H1 (cell line): ENCODE measurements at regions not wholly inside any gene's neighbourhood (a gene's known extent, or its start where the extent isn't known, plus 50 kb on each side); places are given as distances from the start of the nearest gene placed in this dataset.
"Not testable (repeated sequence)": the region's sequence is repeated elsewhere in the genome, so short reads cannot be mapped to it uniquely, and the experiment has no call there.

ENCODE experiments used
- CTCF ChIA-PET: fragments of 300-600 bp; sonication (Branson Sonifier 250); formaldehyde crosslinking; loops from one replicate; lab custom pipeline; 2021; ENCODE audit not compliant: partially characterized antibody; lab: Charles Lee
- POLR2A ChIA-PET: fragments of 300-600 bp; sonication (Branson Sonifier 250); formaldehyde crosslinking; loops from one replicate; lab custom pipeline; 2021; ENCODE audit warnings: inconsistent platforms; ENCODE audit not compliant: partially characterized antibody; lab: Charles Lee
- DNase-seq, 2 experiments: peaks; one replicate each; pipeline versions ENCODE4 v3.0.0 to v3.0.0-alpha.2; 2010 to 2022; ENCODE audit warnings: low spot score in 2 of 2, low read depth in 1 of 2, mixed read lengths in 1 of 2
- FAIRE-seq: peaks from 2 replicates; lab custom pipeline; 2011; peaks lifted over from hg19 to GRCh38; lab: Jason Lieb, UNC
- H2AFZ ChIP-seq: 2 replicates; pipeline ENCODE4 v1.8.1; 2012; ENCODE audit warnings: low read length, inconsistent platforms
- H2AK5ac ChIP-seq: 2 replicates; pipeline ENCODE4 v1.6.1; 2013; ENCODE audit warnings: low read depth, low read length
- H2BK120ac ChIP-seq: replicated peaks from 2 replicates; pipeline ENCODE3; 2013; ENCODE audit warnings: low read depth, low read length, inconsistent platforms
- H2BK12ac ChIP-seq: 2 replicates; pipeline ENCODE4 v1.6.1; 2013; ENCODE audit warnings: low read depth, low read length
- H2BK15ac ChIP-seq: 2 replicates; pipeline ENCODE4 v1.6.1; 2013; ENCODE audit warnings: low read length
- H2BK20ac ChIP-seq: 2 replicates; pipeline ENCODE4 v1.6.1; 2013; ENCODE audit warnings: low read length
- H2BK5ac ChIP-seq: 2 replicates; pipeline ENCODE4 v1.6.1; 2013; ENCODE audit warnings: low read depth, low read length
- H3K14ac ChIP-seq: 2 replicates; pipeline ENCODE4 v1.6.1; 2013; ENCODE audit warnings: inconsistent platforms; ENCODE audit not compliant: insufficient read length
- H3K18ac ChIP-seq: 2 replicates; pipeline ENCODE4 v1.6.1; 2013; ENCODE audit warnings: low read length; ENCODE audit errors: extremely low read depth
- H3K23ac ChIP-seq: 2 replicates; pipeline ENCODE4 v1.6.1; 2013; ENCODE audit warnings: inconsistent platforms; ENCODE audit not compliant: insufficient read length
- H3K23me2 ChIP-seq: 2 replicates; pipeline ENCODE4 v1.6.1; 2013; ENCODE audit warnings: low read depth, low read length
- H3K27ac ChIP-seq: 2 replicates; pipeline ENCODE4 v1.6.1; 2011; ENCODE audit warnings: low read depth, low read length, inconsistent platforms
- H3K27me3 ChIP-seq, 4 experiments: replicated peaks in 1 of 4; 1 replicate in 1 of 4; 2 replicates in 3 of 4; pipeline versions ENCODE4 v1.6.1 to v1.8.1; 2011 to 2013; ENCODE audit warnings: low read length in 3 of 4, mild to moderate bottlenecking in 3 of 4, inconsistent platforms in 2 of 4, mixed read lengths in 2 of 4, moderate library complexity in 1 of 4; ENCODE audit not compliant: control insufficient read depth in 3 of 4, insufficient read depth in 3 of 4; ENCODE audit errors: extremely low read depth in 1 of 4
- H3K36me3 ChIP-seq, 4 experiments: 2 replicates each; pipeline versions ENCODE4 v1.6.1 to v1.8.1; 2011 to 2013; ENCODE audit warnings: mild to moderate bottlenecking in 4 of 4, low read length in 3 of 4, moderate library complexity in 2 of 4, control low read depth in 1 of 4, inconsistent platforms in 1 of 4; ENCODE audit not compliant: insufficient read depth in 4 of 4, control insufficient read depth in 2 of 4
- H3K4ac ChIP-seq: replicated peaks from 2 replicates; pipeline ENCODE3; 2013; ENCODE audit warnings: low read length, low read depth, mixed read lengths, inconsistent platforms; ENCODE audit not compliant: insufficient read length
- H3K4me1 ChIP-seq, 4 experiments: replicated peaks in 1 of 4; 1 replicate in 1 of 4; 2 replicates in 3 of 4; pipeline versions ENCODE4 v1.6.1 to v1.8.1; 2011 to 2013; ENCODE audit warnings: low read length in 3 of 4, inconsistent platforms in 2 of 4, mixed read lengths in 1 of 4; ENCODE audit not compliant: insufficient read depth in 4 of 4, control insufficient read depth in 3 of 4
- H3K4me2 ChIP-seq, 2 experiments: 2 replicates each; pipeline versions ENCODE4 v1.6.1 to v1.8.1; 2011 to 2013; ENCODE audit warnings: low read depth in 2 of 2, low read length in 2 of 2, control low read depth in 1 of 2, inconsistent platforms in 1 of 2, mild to moderate bottlenecking in 1 of 2; ENCODE audit not compliant: insufficient read depth in 1 of 2
- H3K4me3 ChIP-seq, 4 experiments: fragments of 200-600, 300-600 bp in 1 of 4; sonication (generic), shearing (Covaris generic), sonication (Bioruptor Twin) in 1 of 4; 2 replicates each; pipeline versions ENCODE4 v1.5.1 to v1.8.1; 2011 to 2016; ENCODE audit warnings: low read length in 4 of 4, low read depth in 3 of 4, control low read depth in 2 of 4, inconsistent platforms in 2 of 4, mild to moderate bottlenecking in 2 of 4, mixed read lengths in 1 of 4, moderate library complexity in 1 of 4; ENCODE audit not compliant: insufficient read depth in 2 of 4; ENCODE audit errors: extremely low read depth in 1 of 4
- H3K56ac ChIP-seq: replicated peaks from 2 replicates; pipeline ENCODE3; 2013; ENCODE audit warnings: low read depth, mild to moderate bottlenecking, mixed read lengths, low read length, inconsistent platforms; ENCODE audit not compliant: insufficient read length
- H3K79me1 ChIP-seq: 2 replicates; pipeline ENCODE4 v1.6.1; 2013; ENCODE audit warnings: low read depth, low read length, control low read depth
- H3K79me2 ChIP-seq, 2 experiments: 2 replicates each; pipeline versions ENCODE4 v1.6.1 to v1.8.1; 2012 to 2013; ENCODE audit warnings: low read length in 2 of 2, mild to moderate bottlenecking in 2 of 2, inconsistent platforms in 1 of 2; ENCODE audit not compliant: insufficient read depth in 2 of 2, control insufficient read depth in 1 of 2
- H3K9ac ChIP-seq, 4 experiments: replicated peaks in 1 of 4; 1 replicate in 1 of 4; 2 replicates in 3 of 4; pipeline versions ENCODE4 v1.6.1 to v1.8.1; 2011 to 2013; ENCODE audit warnings: low read depth in 3 of 4, low read length in 3 of 4, control low read depth in 2 of 4, mild to moderate bottlenecking in 2 of 4, moderate library complexity in 2 of 4, inconsistent platforms in 1 of 4; ENCODE audit errors: extremely low read depth in 1 of 4
- H3K9me3 ChIP-seq, 2 experiments: 2 replicates each; pipeline versions ENCODE4 v1.6.1 to v1.8.1; 2012 to 2013; ENCODE audit warnings: mild to moderate bottlenecking in 2 of 2, moderate library complexity in 2 of 2, control low read depth in 1 of 2, inconsistent platforms in 1 of 2, low read depth in 1 of 2, low read length in 1 of 2, mixed read lengths in 1 of 2; ENCODE audit not compliant: insufficient read depth in 2 of 2
- H4K20me1 ChIP-seq, 2 experiments: replicated peaks in 1 of 2; 2 replicates each; pipeline versions ENCODE3 to v1.8.1; 2011 to 2013; ENCODE audit warnings: inconsistent platforms in 2 of 2, low read length in 2 of 2, mild to moderate bottlenecking in 1 of 2; ENCODE audit not compliant: insufficient read depth in 2 of 2, control insufficient read depth in 1 of 2
- H4K5ac ChIP-seq: 2 replicates; pipeline ENCODE4 v1.6.1; 2013; ENCODE audit warnings: low read length, low read depth, mixed read lengths, inconsistent platforms; ENCODE audit not compliant: insufficient read length
- H4K8ac ChIP-seq: 2 replicates; pipeline ENCODE4 v1.8.0; 2013; ENCODE audit warnings: mild to moderate bottlenecking, moderate library complexity, low read length, inconsistent platforms; ENCODE audit not compliant: insufficient read depth; ENCODE audit errors: extremely low read depth
- H4K91ac ChIP-seq: replicated peaks from 2 replicates; pipeline ENCODE3; 2013; ENCODE audit warnings: low read length, mixed read lengths, inconsistent platforms; ENCODE audit not compliant: insufficient read length
- WGBS, 2 experiments: shearing (Covaris generic) in 1 of 2; methylation state at CpG; one replicate each; pipeline versions ENCODE4 v1.1.6 to v1.1.7; 2013 to 2015; ENCODE audit warnings: low lambda C conversion rate in 2 of 2, mixed read lengths in 2 of 2, inconsistent platforms in 1 of 2, low coverage in 1 of 2, missing lambda C conversion rate in 1 of 2; ENCODE audit not compliant: insufficient replicate concordance in 2 of 2, insufficient coverage in 1 of 2, insufficient read length in 1 of 2; ENCODE audit errors: extremely low coverage in 1 of 2, missing lambda C conversion rate in 1 of 2; 5-methylcytosine and 5-hydroxymethylcytosine counted together

DNA sequence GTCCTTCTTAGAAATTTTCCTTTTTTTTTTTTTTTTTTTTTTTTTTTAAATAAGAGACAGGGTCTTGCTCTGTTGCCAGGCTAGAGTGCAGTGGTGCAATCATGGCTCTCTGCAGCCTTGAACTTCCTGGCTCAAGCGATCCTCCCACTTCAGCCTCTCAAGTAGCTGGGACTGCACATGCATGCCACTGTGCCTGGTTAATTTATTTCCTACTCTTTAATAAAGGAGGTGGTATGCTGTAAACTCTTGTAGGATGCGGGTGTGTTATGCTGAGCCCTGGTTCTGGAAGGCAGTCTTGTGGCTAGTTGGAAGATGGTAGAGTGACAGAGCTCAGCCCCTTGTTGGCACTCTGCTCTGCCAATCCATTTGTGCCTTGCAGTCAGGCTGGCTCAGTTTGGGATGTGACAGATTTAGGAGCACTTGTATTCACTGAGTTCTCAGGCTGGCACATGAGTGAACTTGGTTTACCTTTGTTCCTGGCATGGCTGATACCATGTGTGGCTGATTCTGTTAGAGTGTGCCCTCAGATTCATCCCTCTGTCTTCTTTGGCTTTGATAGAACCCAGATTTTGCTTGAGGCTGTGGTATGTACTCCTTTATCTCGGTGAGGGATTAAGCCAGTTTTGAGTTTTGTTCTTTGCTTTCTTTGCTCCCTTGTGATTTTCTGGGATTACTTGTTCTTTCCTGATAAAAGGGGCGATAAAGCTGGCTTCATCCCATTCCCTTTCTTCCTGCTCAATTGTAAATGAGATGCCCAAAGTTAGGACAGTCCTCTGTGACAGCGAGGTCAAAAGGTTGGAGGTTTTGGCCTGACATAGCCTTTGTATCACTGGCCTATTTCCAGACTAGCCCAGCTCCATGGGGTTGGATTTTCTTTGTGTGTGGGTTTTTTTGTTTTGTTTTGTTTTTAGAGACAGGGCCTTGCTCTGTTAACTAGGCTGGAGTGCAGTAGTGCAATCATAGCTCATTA lies 91.2 kb upstream of the CRYM start:
- H3K79me1 ChIP-seq, H3K14ac ChIP-seq, H3K23me2 ChIP-seq, H3K79me2 ChIP-seq, H3K4me1 ChIP-seq, H2AK5ac ChIP-seq, H2AFZ ChIP-seq, DNase-seq, H4K5ac ChIP-seq, H3K56ac ChIP-seq, H4K91ac ChIP-seq, H3K9ac ChIP-seq, H4K8ac ChIP-seq, H3K9me3 ChIP-seq, FAIRE-seq, H2BK15ac ChIP-seq, H4K20me1 ChIP-seq, H2BK120ac ChIP-seq, H2BK20ac ChIP-seq, H3K18ac ChIP-seq, H3K27me3 ChIP-seq, H3K27ac ChIP-seq, H2BK5ac ChIP-seq, H3K23ac ChIP-seq, H2BK12ac ChIP-seq, H3K4me3 ChIP-seq, H3K4me2 ChIP-seq, H3K36me3 ChIP-seq, H3K4ac ChIP-seq, CTCF ChIA-PET: not testable (repeated sequence)
- 92% methylated on average over 2 of the region's 5 CpGs; no CpG with 5 or more reads in 1 of the 2 experiments for WGBS, 2 experiments
- POLR2A ChIA-PET: interaction anchor here (0.6 kb wide), 1 partner anchor 976 kb away, joined by 3 read pairs; no protein-coding TSS in a partner anchor
